A549 (cell line): ENCODE measurements at regions not wholly inside any gene's neighbourhood (a gene's known extent, or its start where the extent isn't known, plus 50 kb on each side); places are given as distances from the start of the nearest gene placed in this dataset.

Experiments
- HDAC2 ChIP-seq: fragments of 200-600 bp; sonication (generic); IDR thresholded peaks from 2 replicates; pipeline ENCODE4 v1.6.1; 2016
- MAX ChIP-seq: IDR thresholded peaks from 2 replicates; pipeline ENCODE4 v1.6.1; 2012
- POLR2A ChIP-seq: IDR thresholded peaks from 2 replicates; pipeline ENCODE4 v1.6.1; 2012; ENCODE audit warnings: mild to moderate bottlenecking, low read length
- USF2 ChIP-seq: fragments of 450-650 bp; IDR thresholded peaks from 2 replicates; pipeline ENCODE4 v1.6.1; 2014; ENCODE audit warnings: antibody characterized with exemption
- TF ChIP-seq, protein P1 (sequence below): fragments of >200 bp; sonication (Bioruptor Twin); formaldehyde crosslinking; IDR thresholded peaks from 3 replicates; pipeline ENCODE4 v1.5.1; 2016

DNA sequence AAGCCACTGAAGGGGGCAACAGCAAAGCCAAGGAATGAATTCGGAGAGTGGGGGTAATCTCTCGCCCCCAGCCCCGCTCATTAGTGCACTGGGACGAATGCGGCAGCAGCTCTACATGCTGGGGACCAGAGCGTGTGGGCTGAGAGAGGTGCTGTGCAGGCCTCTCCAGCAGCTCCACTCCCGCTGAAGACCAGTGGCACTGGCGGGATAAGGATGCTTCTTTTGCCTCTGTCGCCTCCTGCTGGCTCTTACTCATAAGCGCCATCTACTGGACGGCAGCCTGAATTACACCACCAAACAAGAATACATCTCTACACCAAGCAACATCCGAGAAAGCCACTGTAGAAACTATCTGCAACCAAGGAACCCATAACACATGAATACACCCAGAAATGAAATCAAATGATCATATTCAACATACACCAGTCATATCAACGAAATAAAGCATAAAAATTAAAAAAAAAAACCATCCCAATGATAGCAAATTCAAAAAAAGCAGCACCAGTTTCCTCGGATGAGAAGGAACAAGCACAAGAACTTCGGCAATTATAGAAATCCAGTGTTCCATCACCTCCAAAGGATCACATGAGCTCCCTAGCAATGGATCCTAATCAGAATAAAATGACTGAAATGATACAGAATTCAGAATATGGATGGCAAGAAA is 79.0 kb upstream of the TMEM168 start:
- TF ChIP-seq, protein P1, sequence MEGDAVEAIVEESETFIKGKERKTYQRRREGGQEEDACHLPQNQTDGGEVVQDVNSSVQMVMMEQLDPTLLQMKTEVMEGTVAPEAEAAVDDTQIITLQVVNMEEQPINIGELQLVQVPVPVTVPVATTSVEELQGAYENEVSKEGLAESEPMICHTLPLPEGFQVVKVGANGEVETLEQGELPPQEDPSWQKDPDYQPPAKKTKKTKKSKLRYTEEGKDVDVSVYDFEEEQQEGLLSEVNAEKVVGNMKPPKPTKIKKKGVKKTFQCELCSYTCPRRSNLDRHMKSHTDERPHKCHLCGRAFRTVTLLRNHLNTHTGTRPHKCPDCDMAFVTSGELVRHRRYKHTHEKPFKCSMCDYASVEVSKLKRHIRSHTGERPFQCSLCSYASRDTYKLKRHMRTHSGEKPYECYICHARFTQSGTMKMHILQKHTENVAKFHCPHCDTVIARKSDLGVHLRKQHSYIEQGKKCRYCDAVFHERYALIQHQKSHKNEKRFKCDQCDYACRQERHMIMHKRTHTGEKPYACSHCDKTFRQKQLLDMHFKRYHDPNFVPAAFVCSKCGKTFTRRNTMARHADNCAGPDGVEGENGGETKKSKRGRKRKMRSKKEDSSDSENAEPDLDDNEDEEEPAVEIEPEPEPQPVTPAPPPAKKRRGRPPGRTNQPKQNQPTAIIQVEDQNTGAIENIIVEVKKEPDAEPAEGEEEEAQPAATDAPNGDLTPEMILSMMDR, result peak; percentile 63
- TF ChIP-seq POLR2A, result no peak
- no peak for TF ChIP-seq USF2
- no peak for TF ChIP-seq MAX
- no peak for TF ChIP-seq HDAC2
